ENCODE measurements at regions not wholly inside any gene's neighbourhood (a gene's known extent, or its start where the extent isn't known, plus 50 kb on each side); places are given as distances from the start of the nearest gene placed in this dataset.

DNA sequence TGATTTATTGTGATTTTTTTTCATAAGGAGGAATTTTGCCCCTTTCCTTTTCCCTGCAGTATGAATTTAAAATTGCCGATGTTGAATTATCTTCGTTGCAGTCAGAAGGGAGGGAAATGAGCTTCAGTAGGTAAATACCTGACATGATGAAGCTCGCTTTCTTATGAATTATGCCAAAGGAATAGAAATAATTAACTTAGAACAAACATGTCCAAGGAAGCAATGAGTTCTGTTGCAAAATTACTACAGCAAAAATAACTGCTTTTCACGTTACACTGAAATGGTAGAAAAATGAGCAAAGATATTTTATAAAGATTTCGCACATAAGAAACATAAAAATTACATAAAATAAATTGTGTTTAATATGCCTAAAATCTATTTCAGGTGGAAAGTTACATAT lies 91.1 kb upstream of the ZNF804A start:
- no peak for TF ChIP-seq POLR2AphosphoS5 (IDR thresholded peaks at IDR 0.05; ENCODE audit: insufficient read depth in 1 of 2, low read depth in 1 of 2)
- TF ChIP-seq, protein P1, sequence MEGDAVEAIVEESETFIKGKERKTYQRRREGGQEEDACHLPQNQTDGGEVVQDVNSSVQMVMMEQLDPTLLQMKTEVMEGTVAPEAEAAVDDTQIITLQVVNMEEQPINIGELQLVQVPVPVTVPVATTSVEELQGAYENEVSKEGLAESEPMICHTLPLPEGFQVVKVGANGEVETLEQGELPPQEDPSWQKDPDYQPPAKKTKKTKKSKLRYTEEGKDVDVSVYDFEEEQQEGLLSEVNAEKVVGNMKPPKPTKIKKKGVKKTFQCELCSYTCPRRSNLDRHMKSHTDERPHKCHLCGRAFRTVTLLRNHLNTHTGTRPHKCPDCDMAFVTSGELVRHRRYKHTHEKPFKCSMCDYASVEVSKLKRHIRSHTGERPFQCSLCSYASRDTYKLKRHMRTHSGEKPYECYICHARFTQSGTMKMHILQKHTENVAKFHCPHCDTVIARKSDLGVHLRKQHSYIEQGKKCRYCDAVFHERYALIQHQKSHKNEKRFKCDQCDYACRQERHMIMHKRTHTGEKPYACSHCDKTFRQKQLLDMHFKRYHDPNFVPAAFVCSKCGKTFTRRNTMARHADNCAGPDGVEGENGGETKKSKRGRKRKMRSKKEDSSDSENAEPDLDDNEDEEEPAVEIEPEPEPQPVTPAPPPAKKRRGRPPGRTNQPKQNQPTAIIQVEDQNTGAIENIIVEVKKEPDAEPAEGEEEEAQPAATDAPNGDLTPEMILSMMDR (IDR thresholded peaks at IDR 0.05) = no peak

All from vagina (tissue), 2 donors.